Body of pancreas (tissue), 4 donors: ENCODE measurements at regions not wholly inside any gene's neighbourhood (a gene's known extent, or its start where the extent isn't known, plus 50 kb on each side); places are given as distances from the start of the nearest gene placed in this dataset.

ENCODE experiments used
- ATAC-seq: fragments of 150-250 bp; one replicate; pipeline ENCODE4 v1.9.1; 2016
- DNase-seq, 4 donors: peaks; one replicate each; pipeline ENCODE4 v3.0.0-alpha.2; 2019
- H3K27ac ChIP-seq, 4 donors: fragments of 200-600 bp; sonication (generic); 1 replicate in 3 of 4; 2 replicates in 1 of 4; pipeline versions ENCODE4 v1.5.1 to v1.6.1; 2016 to 2019; ENCODE audit warnings: mild to moderate bottlenecking in 1 of 4, mixed read lengths in 1 of 4, moderate library complexity in 1 of 4
- H3K27me3 ChIP-seq, 2 donors: fragments of 200-600 bp; sonication (generic); one replicate each; pipeline ENCODE4 v1.6.0; 2016; ENCODE audit warnings: mild to moderate bottlenecking in 1 of 2
- H3K36me3 ChIP-seq, 2 donors: fragments of 200-600 bp; sonication (generic); replicated peaks in 1 of 2; 2 replicates each; pipeline ENCODE4 v1.5.1; 2016; ENCODE audit warnings: low read depth in 2 of 2; ENCODE audit not compliant: insufficient read depth in 1 of 2
- H3K4me1 ChIP-seq: fragments of 200-600 bp; sonication (generic); one replicate; pipeline ENCODE4 v1.6.0; 2016
- H3K4me3 ChIP-seq, 2 donors: fragments of 200-600 bp; sonication (generic); 1 replicate in 1 of 2; 2 replicates in 1 of 2; pipeline ENCODE4 v1.5.1; 2016 to 2019
- H3K9me3 ChIP-seq, 3 donors: fragments of 200-600 bp; sonication (generic); 1 replicate in 2 of 3; 2 replicates in 1 of 3; pipeline ENCODE4 v1.5.1; 2016
- CTCF ChIP-seq, 7 experiments: fragments of 450-650 bp in 4 of 7; fragments of 200-600 bp in 3 of 7; sonication (generic) in 3 of 7; IDR thresholded peaks; one replicate each; pipeline ENCODE4 v1.5.1; 2016 to 2019; ENCODE audit warnings: antibody characterized with exemption in 7 of 7
- POLR2A ChIP-seq, 3 donors: fragments of 450-650 bp; IDR thresholded peaks; one replicate each; pipeline ENCODE4 v1.6.1; 2016; ENCODE audit warnings: antibody characterized with exemption in 3 of 3, mild to moderate bottlenecking in 2 of 3
- WGBS, 2 donors: methylation state at CpG; one replicate each; pipeline ENCODE4 v1.1.5; 2017; 5-methylcytosine and 5-hydroxymethylcytosine counted together
- intact Hi-C: fragments of 100-400 bp; cut with DNase I; formaldehyde crosslinking; loops from one replicate; pipeline ENCODE4 v1.15.1; 2023

GRCh38 chr4:12658146-12658545 lies 826.0 kb downstream of the RAB28 start:
- Histone ChIP-seq H3K27ac (no peak overlapping the region), H3K9me3 (no peaks in the 10 kb centered on the region), H3K4me3 (no peak overlapping the region), H3K36me3 (no peaks in the 10 kb centered on the region), H3K4me1 (no peaks in the 10 kb centered on the region), H3K27me3 (no peaks in the 10 kb centered on the region)
- intact Hi-C loops = no loop called here
- no peak for ATAC-seq
- 63 to 67% methylated on average over 2 of the region's 2 CpGs for WGBS, 2 donors
- TF ChIP-seq CTCF (IDR thresholded peaks at IDR 0.05) = no peak
- no peak for TF ChIP-seq POLR2A (IDR thresholded peaks at IDR 0.05)
- DNase-seq = no peak

GRCh38 chr4:12651876-12652275 lies 832.3 kb downstream of the RAB28 start:
- ATAC-seq (no peak), DNase-seq (no peak)
- no peaks in the 10 kb centered on the region for H3K4me1 ChIP-seq
- no peak overlapping the region for H3K4me3 ChIP-seq
- 48 to 71% methylated on average over 3 of the region's 3 CpGs for WGBS, 2 donors
- no peaks in the 10 kb centered on the region for H3K27me3 ChIP-seq
- H3K9me3 ChIP-seq = no peaks in the 10 kb centered on the region
- TF ChIP-seq POLR2A (IDR thresholded peaks at IDR 0.05) = no peak
- no peak for TF ChIP-seq CTCF (IDR thresholded peaks at IDR 0.05)
- intact Hi-C loops = no loop called here
- no peaks in the 10 kb centered on the region for H3K36me3 ChIP-seq
- H3K27ac ChIP-seq = no peak overlapping the region

- H3K9me3 ChIP-seq = no peaks in the 10 kb centered on the region
- intact Hi-C loops = no loop called here
- no peak for TF ChIP-seq CTCF (IDR thresholded peaks at IDR 0.05)
- TF ChIP-seq POLR2A (IDR thresholded peaks at IDR 0.05) = no peak
- no peak overlapping the region for H3K4me3 ChIP-seq
- no peaks in the 10 kb centered on the region for H3K27me3 ChIP-seq
- ATAC-seq (no peak), DNase-seq (no peak)
- no peaks in the 10 kb centered on the region for H3K4me1 ChIP-seq
- no peak overlapping the region for H3K27ac ChIP-seq
- no peaks in the 10 kb centered on the region for H3K36me3 ChIP-seq
Measured at GRCh38 chr4:12645732-12646131, 838.4 kb downstream of the RAB28 start.

GRCh38 chr4:12644261-12644660 lies 839.9 kb downstream of the RAB28 start:
- intact Hi-C loops = no loop called here
- H3K36me3 ChIP-seq = no peaks in the 10 kb centered on the region
- H3K27ac ChIP-seq = no peak overlapping the region
- no peak for TF ChIP-seq CTCF (IDR thresholded peaks at IDR 0.05)
- no peak for TF ChIP-seq POLR2A (IDR thresholded peaks at IDR 0.05)
- WGBS, 2 donors = 46 to 48% methylated on average over 1 of the region's 1 CpG
- H3K9me3 ChIP-seq = no peaks in the 10 kb centered on the region
- no peaks in the 10 kb centered on the region for H3K27me3 ChIP-seq
- H3K4me1 ChIP-seq = no peaks in the 10 kb centered on the region
- no peak for DNase-seq
- no peak for ATAC-seq
- H3K4me3 ChIP-seq = no peak overlapping the region

GRCh38 chr4:12636191-12636590 lies 847.9 kb downstream of the RAB28 start:
- H3K9me3 ChIP-seq = no peaks in the 10 kb centered on the region
- no peak overlapping the region for H3K4me3 ChIP-seq
- WGBS, 2 donors = 36 to 41% methylated on average over 5 of the region's 5 CpGs
- H3K36me3 ChIP-seq = no peaks in the 10 kb centered on the region
- no peaks in the 10 kb centered on the region for H3K4me1 ChIP-seq
- DNase-seq (no peak), ATAC-seq (no peak)
- no peak overlapping the region for H3K27ac ChIP-seq
- H3K27me3 ChIP-seq = no peaks in the 10 kb centered on the region
- no peak for TF ChIP-seq POLR2A (IDR thresholded peaks at IDR 0.05)
- TF ChIP-seq CTCF (IDR thresholded peaks at IDR 0.05) = no peak
- intact Hi-C loops = no loop called here
